ENCODE measurements at regions not wholly inside any gene's neighbourhood (a gene's known extent, or its start where the extent isn't known, plus 50 kb on each side); places are given as distances from the start of the nearest gene placed in this dataset.
"Not testable (repeated sequence)": the region's sequence is repeated elsewhere in the genome, so short reads cannot be mapped to it uniquely, and the experiment has no call there.

- no peak for DNase-seq (ENCODE audit: low read depth in 2 of 2)
Measured at GRCh38 chr1:219434285-219434922, 178.5 kb downstream of the ZC3H11B start.

GRCh38 chr1:219433496-219434131, 179.3 kb downstream of the ZC3H11B start:
- DNase-seq (ENCODE audit: low read depth in 2 of 2), result no peak

- DNase-seq (ENCODE audit: low read depth in 2 of 2), result no peak
Measured at GRCh38 chr1:219433001-219433400, 179.9 kb downstream of the ZC3H11B start.

GRCh38 chr1:219432191-219432606, 180.7 kb downstream of the ZC3H11B start:
- DNase-seq (ENCODE audit: low read depth in 2 of 2), result peak in 1 of 2 donors; percentile 17

- no peak for DNase-seq (ENCODE audit: low read depth in 2 of 2)
Measured at GRCh38 chr1:219430419-219430818, 182.5 kb downstream of the ZC3H11B start.

GRCh38 chr1:219428651-219429050, 184.3 kb downstream of the ZC3H11B start:
- DNase-seq (ENCODE audit: low read depth in 2 of 2), result no peak

GRCh38 chr1:219427989-219428388, 184.9 kb downstream of the ZC3H11B start:
- no peak for DNase-seq (ENCODE audit: low read depth in 2 of 2)

GRCh38 chr1:219427403-219427802, 185.5 kb downstream of the ZC3H11B start:
- no peak for DNase-seq (ENCODE audit: low read depth in 2 of 2)

- DNase-seq (ENCODE audit: low read depth in 2 of 2), result no peak
Measured at GRCh38 chr1:219422811-219423598, 189.9 kb downstream of the ZC3H11B start.

GRCh38 chr1:219420913-219421312, 192.0 kb downstream of the ZC3H11B start:
- no peak for DNase-seq (ENCODE audit: low read depth in 2 of 2)

- no peak for DNase-seq (ENCODE audit: low read depth in 2 of 2)
Measured at GRCh38 chr1:219419860-219420259, 193.0 kb downstream of the ZC3H11B start.

- DNase-seq (ENCODE audit: low read depth in 2 of 2), result no peak
Measured at GRCh38 chr1:219419065-219419464, 193.8 kb downstream of the ZC3H11B start.

GRCh38 chr1:219417610-219418009, 195.3 kb downstream of the ZC3H11B start:
- no peak for DNase-seq (ENCODE audit: low read depth in 2 of 2)

GRCh38 chr1:219416598-219417238, 196.2 kb downstream of the ZC3H11B start:
- DNase-seq (ENCODE audit: low read depth in 2 of 2), result peak; percentile 50 to 66

- DNase-seq (ENCODE audit: low read depth in 2 of 2), result no peak
Measured at GRCh38 chr1:219415915-219416314, 197.0 kb downstream of the ZC3H11B start.

GRCh38 chr1:219415433-219415832, 197.5 kb downstream of the ZC3H11B start:
- DNase-seq (ENCODE audit: low read depth in 2 of 2), result no peak

- DNase-seq (ENCODE audit: low read depth in 2 of 2), result no peak
Measured at GRCh38 chr1:219414250-219414649, 198.7 kb downstream of the ZC3H11B start.

- no peak for DNase-seq (ENCODE audit: low read depth in 2 of 2)
Measured at GRCh38 chr1:219413536-219413935, 199.4 kb downstream of the ZC3H11B start.

- DNase-seq (ENCODE audit: low read depth in 2 of 2), result no peak
Measured at GRCh38 chr1:219412772-219413171, 200.1 kb downstream of the ZC3H11B start.

- not testable (repeated sequence) for DNase-seq (ENCODE audit: low read depth in 2 of 2)
Measured at GRCh38 chr1:219410721-219411120, 202.2 kb downstream of the ZC3H11B start.

- no peak for DNase-seq (ENCODE audit: low read depth in 2 of 2)
Measured at GRCh38 chr1:219405531-219406331, 207.2 kb downstream of the ZC3H11B start.

All from dermis microvascular lymphatic vessel endothelial cell (primary cell).